K562 (cell line): ENCODE measurements at regions not wholly inside any gene's neighbourhood (a gene's known extent, or its start where the extent isn't known, plus 50 kb on each side); places are given as distances from the start of the nearest gene placed in this dataset.
A peak's percentile ranks its signal among the peaks of the same experiment; 100 is the strongest.

ENCODE experiments used
- ATAC-seq: fragments of 200-7000 bp; cut with Tn5 transposase; 3 replicates; pipeline ENCODE4 v1.9.1; 2020; ENCODE audit warnings: moderate library complexity
- BruUV-seq: library from RNA; stranded (reverse); fragments of 400-500 nt; replicated peaks from 2 replicates; lab custom pipeline; 2021; lab: Mats Ljungman, UMichigan
- CTCF ChIA-PET: fragments of 300-600 bp; formaldehyde crosslinking; extraction: SDS; loops from one replicate; lab custom pipeline; 2021; ENCODE audit warnings: low intra/inter-chr PET ratio; lab: Yijun Ruan, JAX
- POLR2A ChIA-PET: fragments of 300-600, 350-650 bp; sonication (Branson Sonifier 250); formaldehyde crosslinking; extraction: SDS; loops from one replicate; lab custom pipeline; 2021; ENCODE audit warnings: antibody characterized with exemption, inconsistent platforms; lab: Yijun Ruan, JAX
- DNase-seq, 4 experiments: peaks; one replicate each; pipeline versions ENCODE4 v3.0.0 to v3.0.0-alpha.2; 2011 to 2018; ENCODE audit warnings: low spot score in 3 of 4, mixed read lengths in 3 of 4; ENCODE audit errors: extremely low read depth in 1 of 4
- FAIRE-seq: peaks from 2 replicates; lab custom pipeline; 2011; peaks lifted over from hg19 to GRCh38; lab: Jason Lieb, UNC
- H2AFZ ChIP-seq: 2 replicates; pipeline ENCODE4 v1.6.0; 2011; ENCODE audit warnings: low read depth, low read length, control low read depth, inconsistent platforms
- H3K27ac ChIP-seq: fragments of 200-600 bp; 3 replicates; pipeline ENCODE4 v1.8.0; 2011; ENCODE audit warnings: low read depth, mild to moderate bottlenecking, control low read depth, inconsistent platforms, low read length, moderate library complexity, mixed read lengths; ENCODE audit errors: extremely low read depth
- H3K27me3 ChIP-seq, 2 experiments: fragments of 300-600 bp in 1 of 2; 2 replicates in 1 of 2; 3 replicates in 1 of 2; pipeline versions ENCODE4 v1.6.0 to v1.8.0; 2011; ENCODE audit warnings: inconsistent platforms in 2 of 2, low read length in 2 of 2, mild to moderate bottlenecking in 1 of 2, mixed read lengths in 1 of 2, moderate library complexity in 1 of 2; ENCODE audit not compliant: control insufficient read depth in 2 of 2, insufficient read depth in 2 of 2
- H3K36me3 ChIP-seq: fragments of 300-600 bp; 3 replicates; pipeline ENCODE4 v1.8.0; 2011; ENCODE audit warnings: mild to moderate bottlenecking, low read length, inconsistent platforms; ENCODE audit not compliant: control insufficient read depth, insufficient read depth
- H3K4me1 ChIP-seq, 2 experiments: fragments of 200-600 bp in 1 of 2; replicated peaks in 1 of 2; 2 replicates in 1 of 2; 3 replicates in 1 of 2; pipeline versions ENCODE4 v1.5.1 to v1.8.0; 2011; ENCODE audit warnings: inconsistent platforms in 2 of 2, low read length in 2 of 2, mild to moderate bottlenecking in 1 of 2, mixed read lengths in 1 of 2, moderate library complexity in 1 of 2; ENCODE audit not compliant: control insufficient read depth in 2 of 2, insufficient read depth in 2 of 2
- H3K4me2 ChIP-seq: 2 replicates; pipeline ENCODE4 v1.6.1; 2011; ENCODE audit warnings: low read length, control low read depth, inconsistent platforms, mixed read lengths; ENCODE audit not compliant: insufficient read depth
- H3K4me3 ChIP-seq: fragments of 200-600 bp; sonication (generic), shearing (Covaris generic); 2 replicates; pipeline ENCODE4 v1.5.1; 2016; ENCODE audit warnings: control low read depth, inconsistent platforms
- H3K79me2 ChIP-seq: fragments of 200-600 bp; 3 replicates; pipeline ENCODE4 v1.8.0; 2011; ENCODE audit warnings: low read length, inconsistent platforms; ENCODE audit not compliant: control insufficient read depth, insufficient read depth
- H3K9ac ChIP-seq, 2 experiments: 2 replicates each; pipeline versions ENCODE4 v1.6.0 to v1.6.1; 2011; ENCODE audit warnings: low read depth in 2 of 2, low read length in 2 of 2, control low read depth in 1 of 2, inconsistent platforms in 1 of 2, mild to moderate bottlenecking in 1 of 2, mixed read lengths in 1 of 2; ENCODE audit not compliant: insufficient read depth in 1 of 2
- H3K9me1 ChIP-seq: one replicate; pipeline ENCODE4 v1.6.0; 2011; ENCODE audit warnings: inconsistent platforms, mild to moderate bottlenecking, low read length, moderate library complexity; ENCODE audit not compliant: control insufficient read depth, insufficient read depth
- H3K9me3 ChIP-seq: replicated peaks from 2 replicates; pipeline ENCODE4 v1.5.1; 2011; ENCODE audit warnings: low read depth, low read length, inconsistent platforms; ENCODE audit not compliant: control insufficient read depth, insufficient read depth
- H4K20me1 ChIP-seq: replicated peaks from 2 replicates; pipeline ENCODE4 v1.6.1; 2011; ENCODE audit warnings: low read length, inconsistent platforms, mixed read lengths; ENCODE audit not compliant: control insufficient read depth, insufficient read depth
- CTCF ChIP-seq, 3 experiments: IDR thresholded peaks in 2 of 3; conservative IDR thresholded peaks in 1 of 3; 2 replicates each; pipeline ENCODE4 v1.5.1; 2011 to 2012; ENCODE audit warnings: low read length in 3 of 3, mild to moderate bottlenecking in 3 of 3, control low read depth in 2 of 3, improper control_type of control experiment in 1 of 3, inconsistent platforms in 1 of 3, low read depth in 1 of 3, mixed read lengths in 1 of 3, moderate library complexity in 1 of 3; ENCODE audit not compliant: insufficient read depth in 2 of 3
- REST ChIP-seq, 2 experiments: fragments of 450-650 bp; formaldehyde crosslinking in 1 of 2; IDR thresholded peaks; 2 replicates each; pipeline versions ENCODE4 v1.4.0 to v1.6.1; 2014 to 2020; ENCODE audit warnings: mild to moderate bottlenecking in 2 of 2, borderline replicate concordance in 1 of 2, low read depth in 1 of 2
- RFX1 ChIP-seq: fragments of 450-650 bp; IDR thresholded peaks from 2 replicates; pipeline ENCODE4 v1.6.1; 2016; ENCODE audit warnings: mild to moderate bottlenecking, moderate library complexity
- SMARCA5 ChIP-seq: fragments of 450-650 bp; IDR thresholded peaks from 2 replicates; pipeline ENCODE4 v1.6.1; 2016
- SMC3 ChIP-seq: conservative IDR thresholded peaks from 2 replicates; pipeline ENCODE4 v1.6.1; 2011; ENCODE audit warnings: low read depth, low read length, improper control_type of control experiment; ENCODE audit not compliant: insufficient read depth
- SREBF1 ChIP-seq: fragments of 150-350 bp; IDR thresholded peaks from 2 replicates; pipeline ENCODE4 v1.6.1; 2014; ENCODE audit warnings: antibody characterized with exemption, low read depth, low read length, borderline replicate concordance
- ZNF146 ChIP-seq: IDR thresholded peaks from one replicate; pipeline ENCODE4 v1.6.1; 2018; ENCODE audit warnings: missing compliant biosample characterization; ENCODE audit not compliant: unreplicated experiment
- WGBS: fragments of 100-300 bp; shearing (Covaris generic); methylation state at CpG from one replicate; pipeline ENCODE4 v1.1.6; 2016; ENCODE audit warnings: low coverage, mixed read lengths; ENCODE audit not compliant: insufficient coverage; ENCODE audit errors: missing lambda C conversion rate; 5-methylcytosine and 5-hydroxymethylcytosine counted together
- in situ Hi-C: fragments of 300-500 bp; cut with MboI; formaldehyde crosslinking; loops from 4 replicates; pipeline ENCODE4 v1.15.0; 2018; ENCODE audit warnings: inconsistent platforms, mixed read lengths
- intact Hi-C: fragments of 100-400 bp; cut with micrococcal nuclease; formaldehyde crosslinking; loops from 2 replicates; pipeline ENCODE4 v1.14.2; 2022

GRCh38 chr3:171514466-171514865 is 54.3 kb upstream of the TNIK start:
- Histone ChIP-seq H3K4me1 (peaks cover 0 to 16% of the 10 kb centered on the region in 2 experiments; a peak in 3 of 5 replicates), H3K79me2 (no peaks in the 10 kb centered on the region), H3K27me3 (no peaks in the 10 kb centered on the region), H3K4me2 (no peak overlapping the region), H3K9ac (no peak overlapping the region), H4K20me1 (no peaks in the 10 kb centered on the region), H2AFZ (no peak overlapping the region), H3K27ac (no peak overlapping the region), H3K36me3 (no peaks in the 10 kb centered on the region), H3K9me1 (no peaks in the 10 kb centered on the region), H3K4me3 (no peak overlapping the region), H3K9me3 (no peaks in the 10 kb centered on the region)
- intact Hi-C loops = loop anchor here (5.0 kb wide), 1 partner anchor 52 kb away; the partner anchor contains the start of gene TNIK
- ChIA-PET CTCF (interaction anchor here (0.6 kb wide), 1 partner anchor 82 kb away, joined by 3 read pairs; no protein-coding TSS in a partner anchor), POLR2A (no interaction called here)
- no peak for ATAC-seq
- TF ChIP-seq RFX1 = no peak
- 0 out of 2 replicates have a peak, but pooled peaks have one; percentile 22 for TF ChIP-seq SMC3
- TF ChIP-seq SREBF1 = no peak
- 0 out of 2 replicates have a peak, but pooled peaks have one; percentile 38 for TF ChIP-seq SMARCA5
- 0 out of 2 replicates have a peak, but pooled peaks have one; percentile 5 for TF ChIP-seq REST (IDR thresholded peaks at IDR 0.05; ENCODE audit: borderline replicate concordance)
- no peak for TF ChIP-seq REST (CRISPR knock-in tag; IDR thresholded peaks at IDR 0.05; ENCODE audit: low read depth)
- TF ChIP-seq CTCF (IDR thresholded peaks at IDR 0.05 in 2 of 3, conservative IDR thresholded peaks at IDR 0.05 in 1 of 3; ENCODE audit: insufficient read depth in 2 of 3, low read depth in 1 of 3, low read length in 3 of 3) = peak in 1 of 3 experiments; percentile 19; a peak in 1 of 6 replicates
- TF ChIP-seq ZNF146 (CRISPR knock-in tag) = peak; percentile 74
- no peak for FAIRE-seq
- no TSS peak for BruUV-seq
- 64% methylated on average over 2 of the region's 2 CpGs for WGBS
- no peak for DNase-seq
- in situ Hi-C loops = no loop called here
